Retinal pigment epithelial cell (primary cell): ENCODE measurements at regions not wholly inside any gene's neighbourhood (a gene's known extent, or its start where the extent isn't known, plus 50 kb on each side); places are given as distances from the start of the nearest gene placed in this dataset.

Source experiments
- DNase-seq: peaks from one replicate; pipeline ENCODE4 v3.0.0-alpha.2; 2010; ENCODE audit warnings: low read depth
- H3K4me3 ChIP-seq: 2 replicates; pipeline ENCODE4 v1.5.1; 2011; ENCODE audit warnings: mild to moderate bottlenecking, low read length, control low read depth, moderate library complexity
- CTCF ChIP-seq: conservative IDR thresholded peaks from 2 replicates; pipeline ENCODE4 v1.5.1; 2011; ENCODE audit warnings: low read depth, low read length, control low read depth, inconsistent platforms

DNA sequence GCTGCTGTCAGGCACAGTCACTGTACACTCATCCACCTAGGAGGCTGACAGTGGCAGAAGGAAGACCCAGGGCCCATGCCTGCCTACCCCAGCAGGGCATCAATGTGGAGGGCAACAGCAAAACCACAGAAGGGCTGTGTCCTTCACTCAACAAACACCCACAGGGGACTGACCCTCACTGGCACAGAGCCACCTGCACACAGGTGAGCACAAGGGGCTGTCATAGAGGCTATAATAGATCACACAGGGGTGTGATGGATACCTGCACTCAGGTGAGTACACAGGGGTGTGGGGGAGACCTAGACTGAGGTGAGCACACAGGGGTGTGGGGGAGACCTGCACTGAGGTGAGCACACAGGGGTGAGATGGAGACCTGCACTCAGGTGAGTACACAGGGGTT, 132.8 kb upstream of the TCERG1L start:
- no peak for DNase-seq
- no peak for TF ChIP-seq CTCF
- no peak overlapping the region for H3K4me3 ChIP-seq

GRCh38 chr10:131444862-131445461, 133.4 kb upstream of the TCERG1L start:
- DNase-seq = no peak
- no peak for TF ChIP-seq CTCF
- no peak overlapping the region for H3K4me3 ChIP-seq

DNA sequence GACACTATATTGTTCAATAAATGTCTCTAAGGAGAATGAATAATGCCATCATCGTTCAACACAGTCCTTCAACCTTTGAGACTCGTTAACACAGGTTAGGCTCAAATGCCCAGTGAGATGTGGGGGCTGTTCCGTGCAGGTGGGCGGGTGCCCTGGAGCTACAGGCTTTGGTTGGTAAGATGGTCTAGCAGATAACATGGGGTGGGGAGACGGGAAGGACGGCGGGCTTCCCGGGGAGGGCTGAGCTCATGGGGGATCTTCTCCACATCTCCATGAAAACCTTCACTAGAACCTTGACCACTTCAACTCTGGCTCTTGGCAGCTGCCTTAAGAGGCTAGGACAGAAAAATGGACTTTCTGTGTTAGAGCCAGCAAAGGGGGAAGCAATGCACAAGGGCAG, 134.1 kb upstream of the TCERG1L start:
- H3K4me3 ChIP-seq = no peak overlapping the region
- DNase-seq = no peak
- no peak for TF ChIP-seq CTCF

DNA sequence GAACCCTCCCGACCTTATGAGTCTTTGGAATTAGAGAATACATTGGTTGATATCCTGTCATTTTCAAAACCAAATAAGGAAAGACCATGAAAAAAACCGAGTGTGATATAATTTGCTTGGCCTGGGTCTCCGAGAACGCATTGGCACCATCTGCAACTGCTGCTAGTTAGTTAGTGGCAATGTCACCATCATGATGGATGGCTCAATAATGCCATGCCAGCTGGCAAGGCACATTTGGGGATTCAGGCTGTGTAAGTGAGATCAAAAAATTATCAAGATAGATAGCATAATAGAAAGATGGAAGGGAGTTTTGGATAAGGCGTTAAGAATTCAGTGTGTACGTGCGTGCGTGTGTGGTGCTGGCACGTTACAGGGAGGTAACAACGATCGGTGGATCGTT, 134.7 kb upstream of the TCERG1L start:
- H3K4me3 ChIP-seq = no peak overlapping the region
- DNase-seq = no peak
- no peak for TF ChIP-seq CTCF

DNA sequence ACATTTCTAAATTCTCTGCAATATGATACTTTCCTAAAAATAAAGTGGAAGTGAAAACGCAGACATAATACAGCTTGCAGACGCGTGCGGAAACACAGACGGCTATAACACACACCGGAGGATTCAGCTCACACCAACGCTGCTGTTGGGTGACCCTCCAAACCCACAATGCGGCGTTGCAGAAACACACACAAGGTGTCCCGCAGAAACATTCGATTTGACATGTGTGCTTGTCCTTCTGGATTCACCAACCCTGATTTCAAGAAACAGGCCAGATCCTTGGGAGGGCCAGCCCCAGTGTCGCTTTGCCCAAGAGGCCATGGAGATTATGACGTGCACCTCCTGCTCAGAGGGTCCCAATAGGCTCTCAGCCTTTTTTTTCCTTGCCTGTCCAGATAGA, 136.7 kb upstream of the TCERG1L start:
- no peak for TF ChIP-seq CTCF
- no peak overlapping the region for H3K4me3 ChIP-seq
- DNase-seq = no peak

- no peak overlapping the region for H3K4me3 ChIP-seq
- no peak for DNase-seq
- TF ChIP-seq CTCF = no peak
Measured at GRCh38 chr10:131448883-131449282, 137.4 kb upstream of the TCERG1L start.

DNA sequence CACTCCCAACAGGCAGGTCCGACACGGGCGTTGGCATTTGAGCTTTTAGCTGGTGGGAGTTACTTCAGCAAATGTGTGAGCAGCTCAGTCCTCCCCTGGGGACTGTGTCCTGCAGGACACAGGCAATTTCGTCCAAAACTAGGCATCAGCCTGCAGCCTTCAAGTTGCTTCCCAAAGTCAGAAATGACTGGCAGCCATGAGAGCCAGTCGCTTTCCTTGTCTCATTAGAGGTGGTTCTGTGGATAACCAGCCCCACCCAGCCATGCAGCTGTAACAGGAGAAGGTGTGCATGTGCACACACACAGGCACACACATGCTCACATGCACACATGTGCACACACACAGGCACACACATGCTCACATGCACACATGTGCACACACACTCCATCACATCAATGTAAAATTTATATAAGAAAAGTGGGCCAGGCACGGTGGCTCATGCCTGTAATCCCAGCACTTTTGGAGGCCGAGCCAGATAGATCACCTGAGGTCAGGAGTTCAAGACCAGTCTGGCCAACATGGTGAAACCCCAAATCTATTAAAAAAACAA, 138.8 kb upstream of the TCERG1L start:
- no peak for DNase-seq
- no peak for TF ChIP-seq CTCF
- H3K4me3 ChIP-seq = no peak overlapping the region
